Stimulated activated CD4-positive, alpha-beta T cell treated with anti-CD3 and anti-CD28 coated beads, Interleukin-4, amount 100 ng/mL, for 4 hours (primary cell): ENCODE measurements at regions not wholly inside any gene's neighbourhood (a gene's known extent, or its start where the extent isn't known, plus 50 kb on each side); places are given as distances from the start of the nearest gene placed in this dataset.

Experiments
- DNase-seq, 2 experiments: peaks; one replicate each; pipeline ENCODE4 v3.0.0-alpha.2; 2020

- no peak for DNase-seq
These were observed 415.1 kb downstream of the TMEM161B start for GRCh38 chr5:87853541-87853940.

- no peak for DNase-seq
These were observed 417.0 kb downstream of the TMEM161B start for GRCh38 chr5:87851603-87852002.

GRCh38 chr5:87850843-87851242, 417.8 kb downstream of the TMEM161B start:
- no peak for DNase-seq

GRCh38 chr5:87845734-87846133, 422.9 kb downstream of the TMEM161B start:
- DNase-seq, result no peak

- DNase-seq, result no peak
These were observed 423.8 kb downstream of the TMEM161B start for GRCh38 chr5:87844866-87845265.

- DNase-seq, result no peak
These were observed 424.2 kb downstream of the TMEM161B start for GRCh38 chr5:87844449-87844848.

GRCh38 chr5:87836696-87837095, 424.0 kb upstream of the CCNH start:
- DNase-seq, result no peak

- no peak for DNase-seq
These were observed 418.8 kb upstream of the CCNH start for GRCh38 chr5:87831499-87831898.

- DNase-seq, result no peak
These were observed 416.5 kb upstream of the CCNH start for GRCh38 chr5:87829217-87829551.

- no peak for DNase-seq
These were observed 416.0 kb upstream of the CCNH start for GRCh38 chr5:87828545-87829216.

- DNase-seq, result no peak
These were observed 414.8 kb upstream of the CCNH start for GRCh38 chr5:87827539-87827938.

GRCh38 chr5:87826507-87826906, 413.8 kb upstream of the CCNH start:
- DNase-seq, result no peak

- DNase-seq, result no peak
These were observed 412.9 kb upstream of the CCNH start for GRCh38 chr5:87825583-87825982.

- no peak for DNase-seq
These were observed 395.1 kb upstream of the CCNH start for GRCh38 chr5:87807783-87808182.

- no peak for DNase-seq
These were observed 390.6 kb upstream of the CCNH start for GRCh38 chr5:87803352-87803751.

GRCh38 chr5:87791869-87792268, 379.1 kb upstream of the CCNH start:
- no peak for DNase-seq

- no peak for DNase-seq
These were observed 375.7 kb upstream of the CCNH start for GRCh38 chr5:87788416-87788815.

GRCh38 chr5:87787625-87788256, 375.0 kb upstream of the CCNH start:
- no peak for DNase-seq

- DNase-seq, result no peak
These were observed 374.4 kb upstream of the CCNH start for GRCh38 chr5:87787086-87787485.

- no peak for DNase-seq
These were observed 373.7 kb upstream of the CCNH start for GRCh38 chr5:87786471-87786870.

- DNase-seq, result no peak
These were observed 373.0 kb upstream of the CCNH start for GRCh38 chr5:87785554-87786335.

- no peak for DNase-seq
These were observed 372.3 kb upstream of the CCNH start for GRCh38 chr5:87784879-87785495.

GRCh38 chr5:87784311-87784710, 371.6 kb upstream of the CCNH start:
- DNase-seq, result no peak

- DNase-seq, result no peak
These were observed 370.2 kb upstream of the CCNH start for GRCh38 chr5:87782916-87783315.
